ENCODE measurements at regions not wholly inside any gene's neighbourhood (a gene's known extent, or its start where the extent isn't known, plus 50 kb on each side); places are given as distances from the start of the nearest gene placed in this dataset.
A peak's percentile ranks its signal among the peaks of the same experiment; 100 is the strongest.

DNA sequence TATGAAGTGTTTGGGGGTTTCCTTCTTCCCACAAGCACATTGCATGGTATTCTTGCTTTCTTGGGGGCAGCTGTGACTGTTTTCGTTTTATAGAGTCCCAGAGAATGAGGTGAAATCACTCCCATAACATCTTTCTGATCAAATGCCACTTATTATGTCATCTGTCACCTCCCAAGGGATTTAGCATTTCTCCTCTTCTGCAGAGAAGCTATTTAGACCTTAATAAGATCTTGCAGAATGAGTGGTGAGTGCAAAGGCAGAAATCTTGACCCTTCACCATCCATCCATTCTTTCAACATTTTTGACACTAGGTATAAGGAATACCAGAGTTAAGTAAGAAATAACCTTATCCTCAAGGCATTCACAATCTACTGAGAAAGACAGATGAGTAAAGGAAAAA, 318.6 kb upstream of the POU3F1 start:
- H3K4me3 ChIP-seq (ENCODE audit: low read depth, low read length): no peak overlapping the region
- no peak for DNase-seq (ENCODE audit: low read depth)
- TF ChIP-seq, protein P1, sequence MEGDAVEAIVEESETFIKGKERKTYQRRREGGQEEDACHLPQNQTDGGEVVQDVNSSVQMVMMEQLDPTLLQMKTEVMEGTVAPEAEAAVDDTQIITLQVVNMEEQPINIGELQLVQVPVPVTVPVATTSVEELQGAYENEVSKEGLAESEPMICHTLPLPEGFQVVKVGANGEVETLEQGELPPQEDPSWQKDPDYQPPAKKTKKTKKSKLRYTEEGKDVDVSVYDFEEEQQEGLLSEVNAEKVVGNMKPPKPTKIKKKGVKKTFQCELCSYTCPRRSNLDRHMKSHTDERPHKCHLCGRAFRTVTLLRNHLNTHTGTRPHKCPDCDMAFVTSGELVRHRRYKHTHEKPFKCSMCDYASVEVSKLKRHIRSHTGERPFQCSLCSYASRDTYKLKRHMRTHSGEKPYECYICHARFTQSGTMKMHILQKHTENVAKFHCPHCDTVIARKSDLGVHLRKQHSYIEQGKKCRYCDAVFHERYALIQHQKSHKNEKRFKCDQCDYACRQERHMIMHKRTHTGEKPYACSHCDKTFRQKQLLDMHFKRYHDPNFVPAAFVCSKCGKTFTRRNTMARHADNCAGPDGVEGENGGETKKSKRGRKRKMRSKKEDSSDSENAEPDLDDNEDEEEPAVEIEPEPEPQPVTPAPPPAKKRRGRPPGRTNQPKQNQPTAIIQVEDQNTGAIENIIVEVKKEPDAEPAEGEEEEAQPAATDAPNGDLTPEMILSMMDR (conservative IDR thresholded peaks at IDR 0.05; ENCODE audit: low read depth, low read length): no peak

DNA sequence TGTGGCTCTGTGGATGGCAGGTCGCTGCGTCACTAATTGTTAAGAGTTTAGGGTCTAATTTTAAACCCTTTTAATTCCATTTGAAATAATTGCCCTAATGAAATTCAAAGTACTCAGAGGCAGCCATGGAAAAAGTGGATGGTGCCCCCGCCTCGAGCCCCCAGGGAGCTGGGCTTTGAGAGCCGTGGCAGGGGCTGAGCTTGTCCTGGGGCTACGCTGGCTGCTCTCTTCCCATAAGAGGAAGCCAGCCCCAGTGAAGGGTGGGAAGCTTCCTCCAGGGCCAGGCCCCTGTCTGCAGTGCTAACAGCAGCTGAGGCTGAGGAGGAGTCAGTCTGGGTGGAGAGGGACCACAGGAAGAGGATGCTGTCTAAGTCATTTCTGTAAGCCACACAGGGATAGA, 315.0 kb upstream of the POU3F1 start:
- TF ChIP-seq, protein P1 (conservative IDR thresholded peaks at IDR 0.05; ENCODE audit: low read depth, low read length): no peak
- H3K4me3 ChIP-seq (ENCODE audit: low read depth, low read length): no peak overlapping the region
- no peak for DNase-seq (ENCODE audit: low read depth)

GRCh38 chr1:38360807-38361206, 314.2 kb upstream of the POU3F1 start:
- TF ChIP-seq, protein P1 (conservative IDR thresholded peaks at IDR 0.05; ENCODE audit: low read depth, low read length): peak; percentile 24
- no peak overlapping the region for H3K4me3 ChIP-seq (ENCODE audit: low read depth, low read length)
- peak; percentile 5 for DNase-seq (ENCODE audit: low read depth)

GRCh38 chr1:38353956-38354355, 307.4 kb upstream of the POU3F1 start:
- TF ChIP-seq, protein P1 (conservative IDR thresholded peaks at IDR 0.05; ENCODE audit: low read depth, low read length): no peak
- H3K4me3 ChIP-seq (ENCODE audit: low read depth, low read length): no peak overlapping the region
- DNase-seq (ENCODE audit: low read depth): no peak

- DNase-seq (ENCODE audit: low read depth): no peak
- TF ChIP-seq, protein P1 (conservative IDR thresholded peaks at IDR 0.05; ENCODE audit: low read depth, low read length): no peak
- H3K4me3 ChIP-seq (ENCODE audit: low read depth, low read length): no peak overlapping the region
Observed at GRCh38 chr1:38352869-38353268, 306.3 kb upstream of the POU3F1 start.

GRCh38 chr1:38347446-38348175, 301.0 kb upstream of the POU3F1 start:
- DNase-seq (ENCODE audit: low read depth): no peak
- TF ChIP-seq, protein P1 (conservative IDR thresholded peaks at IDR 0.05; ENCODE audit: low read depth, low read length): no peak
- H3K4me3 ChIP-seq (ENCODE audit: low read depth, low read length): no peak overlapping the region

DNA sequence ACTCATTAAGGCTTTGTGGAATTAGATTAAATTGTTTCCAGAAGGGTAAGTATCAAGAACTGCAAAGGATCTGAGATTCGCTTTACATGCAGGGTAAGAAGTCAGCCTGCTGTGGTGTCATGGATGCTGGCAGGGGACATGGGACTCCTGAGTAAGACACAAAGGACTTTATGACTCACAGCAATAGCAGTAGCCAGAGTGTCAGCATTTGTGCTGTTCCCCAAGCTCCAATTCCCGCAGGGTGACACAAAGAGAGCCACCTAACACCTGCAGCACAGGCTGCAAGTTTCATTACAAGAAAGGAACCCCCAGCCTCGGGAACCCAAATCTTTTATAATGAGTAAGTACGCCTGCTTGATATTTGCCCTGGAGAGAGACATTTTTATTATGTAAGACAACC, 298.1 kb upstream of the POU3F1 start:
- no peak overlapping the region for H3K4me3 ChIP-seq (ENCODE audit: low read depth, low read length)
- TF ChIP-seq, protein P1 (conservative IDR thresholded peaks at IDR 0.05; ENCODE audit: low read depth, low read length): no peak

More for the DNA sequence above, 298.1 kb upstream of the POU3F1 start:
- DNase-seq (ENCODE audit: low read depth): no peak
